ENCODE measurements at regions not wholly inside any gene's neighbourhood (a gene's known extent, or its start where the extent isn't known, plus 50 kb on each side); places are given as distances from the start of the nearest gene placed in this dataset.
"Not testable (repeated sequence)": the region's sequence is repeated elsewhere in the genome, so short reads cannot be mapped to it uniquely, and the experiment has no call there.

- no peaks in the 10 kb centered on the region for H3K9me3 ChIP-seq
- TF ChIP-seq CTCF (IDR thresholded peaks at IDR 0.05), result no peak
- no peak for DNase-seq
- H3K36me3 ChIP-seq, result peaks cover 4% of the 10 kb centered on the region
- intact Hi-C loops (cut with DNase I), result no loop called here
- no peak overlapping the region for H3K27ac ChIP-seq
- ATAC-seq, result no peak
- H3K4me3 ChIP-seq, result no peak overlapping the region
- no peaks in the 10 kb centered on the region for H3K27me3 ChIP-seq (ENCODE audit: low read depth)
- H3K4me1 ChIP-seq, result peaks cover 42% of the 10 kb centered on the region
Measured at GRCh38 chr6:144408161-144408560, 123.0 kb downstream of the UTRN start.

GRCh38 chr6:144410059-144410458 lies 124.9 kb downstream of the UTRN start:
- Histone ChIP-seq H3K27ac (no peak overlapping the region), H3K4me3 (no peak overlapping the region), H3K4me1 (peaks cover 41% of the 10 kb centered on the region), H3K27me3 (ENCODE audit: low read depth) (no peaks in the 10 kb centered on the region), H3K9me3 (no peaks in the 10 kb centered on the region), H3K36me3 (no peaks in the 10 kb centered on the region)
- DNase-seq, result no peak
- intact Hi-C loops (cut with DNase I), result no loop called here
- TF ChIP-seq CTCF (IDR thresholded peaks at IDR 0.05), result no peak
- no peak for ATAC-seq

GRCh38 chr6:144410574-144410973 lies 125.4 kb downstream of the UTRN start:
- intact Hi-C loops (cut with DNase I), result not testable (repeated sequence)
- peaks cover 45% of the 10 kb centered on the region for H3K4me1 ChIP-seq

GRCh38 chr6:144411531-144412165 lies 126.5 kb downstream of the UTRN start:
- Histone ChIP-seq H3K27ac (no peak overlapping the region), H3K4me3 (no peak overlapping the region), H3K27me3 (ENCODE audit: low read depth) (no peaks in the 10 kb centered on the region), H3K36me3 (no peaks in the 10 kb centered on the region), H3K9me3 (no peaks in the 10 kb centered on the region), H3K4me1 (peaks cover 49% of the 10 kb centered on the region)
- DNase-seq (no peak), ATAC-seq (peak in 1 of 2 donors; percentile 40)
- intact Hi-C loops (cut with DNase I), result no loop called here
- no peak for TF ChIP-seq CTCF (IDR thresholded peaks at IDR 0.05)

More at GRCh38 chr6:144410574-144410973, 125.4 kb downstream of the UTRN start:
- H3K27ac ChIP-seq; DNase-seq; H3K9me3 ChIP-seq; ATAC-seq; H3K4me3 ChIP-seq; H3K36me3 ChIP-seq; H3K27me3 ChIP-seq (ENCODE audit: low read depth): not testable (repeated sequence)

GRCh38 chr6:144413418-144413817 lies 128.3 kb downstream of the UTRN start:
- no peaks in the 10 kb centered on the region for H3K27me3 ChIP-seq (ENCODE audit: low read depth)
- no peaks in the 10 kb centered on the region for H3K36me3 ChIP-seq
- DNase-seq, result no peak
- TF ChIP-seq CTCF (IDR thresholded peaks at IDR 0.05), result no peak
- H3K4me1 ChIP-seq, result peaks cover 33% of the 10 kb centered on the region
- H3K9me3 ChIP-seq, result no peaks in the 10 kb centered on the region
- intact Hi-C loops (cut with DNase I), result no loop called here
- H3K27ac ChIP-seq, result no peak overlapping the region
- no peak for ATAC-seq
- H3K4me3 ChIP-seq, result no peak overlapping the region

GRCh38 chr6:144415014-144415413 lies 129.9 kb downstream of the UTRN start:
- H3K27me3 ChIP-seq (ENCODE audit: low read depth), result no peaks in the 10 kb centered on the region
- H3K9me3 ChIP-seq, result no peaks in the 10 kb centered on the region
- peaks cover 33% of the 10 kb centered on the region for H3K4me1 ChIP-seq
- no peaks in the 10 kb centered on the region for H3K36me3 ChIP-seq
- peak; percentile 51 to 81 for ATAC-seq
- no peak overlapping the region for H3K27ac ChIP-seq
- DNase-seq, result no peak
- H3K4me3 ChIP-seq, result no peak overlapping the region
- intact Hi-C loops (cut with DNase I), result no loop called here
- no peak for TF ChIP-seq CTCF (IDR thresholded peaks at IDR 0.05)
